ENCODE measurements at regions not wholly inside any gene's neighbourhood (a gene's known extent, or its start where the extent isn't known, plus 50 kb on each side); places are given as distances from the start of the nearest gene placed in this dataset.

DNA sequence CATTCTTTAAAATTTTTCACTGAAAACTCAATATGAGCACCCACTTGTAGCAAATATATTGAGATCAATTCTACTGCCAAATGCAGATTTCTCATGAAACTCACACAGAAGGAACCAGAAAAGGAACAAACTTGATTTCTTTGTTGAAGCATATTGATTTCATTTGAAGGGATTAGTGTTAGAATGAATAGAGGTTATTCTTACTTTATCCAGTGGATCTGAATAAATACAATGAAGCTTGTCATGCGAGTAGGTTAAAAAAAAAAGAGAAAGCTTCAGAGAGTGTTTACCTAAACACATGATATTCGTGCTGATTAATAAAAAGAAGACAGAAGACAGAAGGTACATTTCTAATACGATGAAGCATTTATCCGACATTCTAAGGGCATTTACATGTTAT lies 226.7 kb upstream of the ZSWIM2 start:
- H3K4me3 Mint-ChIP-seq = no peak overlapping the region
- DNase-seq = no peak
- peaks cover 6% of the 10 kb centered on the region for H3K9me3 Mint-ChIP-seq
- H3K4me1 Mint-ChIP-seq = no peaks in the 10 kb centered on the region
- H3K36me3 Mint-ChIP-seq (ENCODE audit: low read depth) = no peaks in the 10 kb centered on the region
- TF ChIP-seq, protein P1, sequence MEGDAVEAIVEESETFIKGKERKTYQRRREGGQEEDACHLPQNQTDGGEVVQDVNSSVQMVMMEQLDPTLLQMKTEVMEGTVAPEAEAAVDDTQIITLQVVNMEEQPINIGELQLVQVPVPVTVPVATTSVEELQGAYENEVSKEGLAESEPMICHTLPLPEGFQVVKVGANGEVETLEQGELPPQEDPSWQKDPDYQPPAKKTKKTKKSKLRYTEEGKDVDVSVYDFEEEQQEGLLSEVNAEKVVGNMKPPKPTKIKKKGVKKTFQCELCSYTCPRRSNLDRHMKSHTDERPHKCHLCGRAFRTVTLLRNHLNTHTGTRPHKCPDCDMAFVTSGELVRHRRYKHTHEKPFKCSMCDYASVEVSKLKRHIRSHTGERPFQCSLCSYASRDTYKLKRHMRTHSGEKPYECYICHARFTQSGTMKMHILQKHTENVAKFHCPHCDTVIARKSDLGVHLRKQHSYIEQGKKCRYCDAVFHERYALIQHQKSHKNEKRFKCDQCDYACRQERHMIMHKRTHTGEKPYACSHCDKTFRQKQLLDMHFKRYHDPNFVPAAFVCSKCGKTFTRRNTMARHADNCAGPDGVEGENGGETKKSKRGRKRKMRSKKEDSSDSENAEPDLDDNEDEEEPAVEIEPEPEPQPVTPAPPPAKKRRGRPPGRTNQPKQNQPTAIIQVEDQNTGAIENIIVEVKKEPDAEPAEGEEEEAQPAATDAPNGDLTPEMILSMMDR (IDR thresholded peaks at IDR 0.05) = no peak
- peaks cover 4% of the 10 kb centered on the region for H3K27me3 Mint-ChIP-seq (ENCODE audit: low read depth, poor library complexity)
- H3K27ac Mint-ChIP-seq = no peak overlapping the region

DNA sequence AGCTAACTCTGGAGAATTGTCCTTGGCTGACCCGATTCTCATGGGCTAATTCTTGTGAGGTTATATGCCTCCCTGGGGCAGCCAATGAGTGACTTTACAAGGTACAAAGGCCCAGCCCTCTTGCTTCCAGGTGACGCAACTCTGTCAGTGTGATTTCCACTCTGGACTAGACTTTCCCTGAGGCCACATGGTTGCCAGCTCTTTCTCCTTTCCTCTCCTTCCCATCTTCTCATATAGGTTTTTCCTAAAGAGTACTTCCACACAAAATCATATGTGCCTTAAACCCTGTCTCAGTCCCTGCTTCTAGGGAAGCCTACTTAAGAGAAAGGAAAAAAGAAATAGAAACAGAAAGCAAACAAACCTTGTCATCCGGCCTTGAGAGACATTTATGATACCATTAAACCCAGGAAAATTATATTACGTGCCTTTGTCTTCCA lies 226.2 kb upstream of the ZSWIM2 start:
- no peak overlapping the region for H3K4me3 Mint-ChIP-seq
- no peak for DNase-seq

GRCh38 chr2:187058198-187058597 lies 209.2 kb upstream of the ZSWIM2 start:
- no peaks in the 10 kb centered on the region for H3K36me3 Mint-ChIP-seq (ENCODE audit: low read depth)
- H3K4me3 Mint-ChIP-seq = no peak overlapping the region
- no peak overlapping the region for H3K27ac Mint-ChIP-seq
- no peaks in the 10 kb centered on the region for H3K4me1 Mint-ChIP-seq
- DNase-seq = no peak
- TF ChIP-seq, protein P1 (IDR thresholded peaks at IDR 0.05) = no peak
- no peaks in the 10 kb centered on the region for H3K27me3 Mint-ChIP-seq (ENCODE audit: low read depth, poor library complexity)
- H3K9me3 Mint-ChIP-seq = peaks cover 4% of the 10 kb centered on the region

More for the DNA sequence above, 226.2 kb upstream of the ZSWIM2 start:
- TF ChIP-seq, protein P1 (IDR thresholded peaks at IDR 0.05) = no peak
- Mint-ChIP-seq H3K27ac (no peak overlapping the region), H3K4me1 (no peaks in the 10 kb centered on the region), H3K9me3 (peaks cover 6% of the 10 kb centered on the region), H3K27me3 (ENCODE audit: low read depth, poor library complexity) (peaks cover 4% of the 10 kb centered on the region), H3K36me3 (ENCODE audit: low read depth) (no peaks in the 10 kb centered on the region)

DNA sequence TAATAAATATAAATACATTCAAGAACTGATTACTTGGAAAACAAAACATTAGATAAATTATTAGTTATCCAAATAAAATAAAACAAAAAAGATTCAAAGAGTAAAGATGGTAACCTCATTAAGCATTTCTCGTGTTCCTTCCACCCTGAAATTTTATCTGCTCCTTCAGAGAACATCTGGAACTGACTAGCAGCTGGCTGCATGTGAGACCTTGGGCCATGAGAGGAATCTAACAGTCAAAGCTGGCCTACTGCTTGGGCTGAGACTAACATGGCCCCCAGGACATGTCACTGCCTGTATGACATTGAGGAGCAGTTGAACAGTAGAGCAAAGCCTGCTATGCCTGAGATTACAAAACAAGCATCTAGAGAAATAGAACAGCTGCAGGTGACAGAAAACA lies 208.5 kb upstream of the ZSWIM2 start:
- DNase-seq = no peak
- no peaks in the 10 kb centered on the region for H3K27me3 Mint-ChIP-seq (ENCODE audit: low read depth, poor library complexity)
- TF ChIP-seq, protein P1 (IDR thresholded peaks at IDR 0.05) = no peak
- no peak overlapping the region for H3K4me3 Mint-ChIP-seq
- H3K9me3 Mint-ChIP-seq = peaks cover 4% of the 10 kb centered on the region
- no peaks in the 10 kb centered on the region for H3K36me3 Mint-ChIP-seq (ENCODE audit: low read depth)
- no peaks in the 10 kb centered on the region for H3K4me1 Mint-ChIP-seq
- no peak overlapping the region for H3K27ac Mint-ChIP-seq

GRCh38 chr2:187056416-187057334 lies 207.7 kb upstream of the ZSWIM2 start:
- Mint-ChIP-seq H3K4me3 (no peak overlapping the region), H3K27me3 (ENCODE audit: low read depth, poor library complexity) (no peaks in the 10 kb centered on the region), H3K4me1 (no peaks in the 10 kb centered on the region), H3K9me3 (peaks cover 4% of the 10 kb centered on the region), H3K36me3 (ENCODE audit: low read depth) (no peaks in the 10 kb centered on the region), H3K27ac (no peak overlapping the region)
- TF ChIP-seq, protein P1 (IDR thresholded peaks at IDR 0.05) = no peak
- DNase-seq = no peak

DNA sequence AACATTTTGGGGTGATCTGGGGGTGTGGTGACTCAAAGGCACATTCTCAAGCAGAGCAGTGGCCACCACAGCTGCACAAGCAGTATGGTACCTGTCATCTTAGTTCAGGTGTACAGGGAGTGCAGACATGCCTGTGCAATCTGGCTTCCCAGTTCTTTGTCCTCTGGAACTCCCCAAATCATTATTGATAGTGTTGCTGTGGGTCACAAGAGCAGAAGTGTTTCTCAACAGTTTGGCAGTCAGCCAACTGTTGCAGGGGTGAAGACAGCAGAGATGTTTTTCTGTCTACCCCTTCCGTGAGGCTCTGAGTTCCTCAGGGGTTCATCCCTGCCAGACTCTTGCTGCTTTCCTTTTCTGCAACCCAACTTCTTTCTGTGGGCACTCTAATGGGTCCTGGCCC lies 206.5 kb upstream of the ZSWIM2 start:
- Mint-ChIP-seq H3K9me3 (peaks cover 4% of the 10 kb centered on the region), H3K4me1 (no peaks in the 10 kb centered on the region), H3K27me3 (ENCODE audit: low read depth, poor library complexity) (no peaks in the 10 kb centered on the region), H3K36me3 (ENCODE audit: low read depth) (no peaks in the 10 kb centered on the region), H3K27ac (no peak overlapping the region), H3K4me3 (no peak overlapping the region)
- no peak for DNase-seq
- TF ChIP-seq, protein P1 (IDR thresholded peaks at IDR 0.05) = no peak

Measured in nephron progenitor cell (in vitro differentiated cells).